ENCODE measurements at regions not wholly inside any gene's neighbourhood (a gene's known extent, or its start where the extent isn't known, plus 50 kb on each side); places are given as distances from the start of the nearest gene placed in this dataset.
"Not testable (repeated sequence)": the region's sequence is repeated elsewhere in the genome, so short reads cannot be mapped to it uniquely, and the experiment has no call there.

- peak; percentile 36 for DNase-seq (ENCODE audit: low read depth)
These were observed 825.4 kb upstream of the CDH6 start for GRCh38 chr5:30368064-30368463.

- not testable (repeated sequence) for DNase-seq (ENCODE audit: low read depth)
These were observed 828.5 kb upstream of the CDH6 start for GRCh38 chr5:30365031-30365430.

GRCh38 chr5:30357371-30357770, 836.1 kb upstream of the CDH6 start:
- DNase-seq (ENCODE audit: low read depth), result no peak

DNA sequence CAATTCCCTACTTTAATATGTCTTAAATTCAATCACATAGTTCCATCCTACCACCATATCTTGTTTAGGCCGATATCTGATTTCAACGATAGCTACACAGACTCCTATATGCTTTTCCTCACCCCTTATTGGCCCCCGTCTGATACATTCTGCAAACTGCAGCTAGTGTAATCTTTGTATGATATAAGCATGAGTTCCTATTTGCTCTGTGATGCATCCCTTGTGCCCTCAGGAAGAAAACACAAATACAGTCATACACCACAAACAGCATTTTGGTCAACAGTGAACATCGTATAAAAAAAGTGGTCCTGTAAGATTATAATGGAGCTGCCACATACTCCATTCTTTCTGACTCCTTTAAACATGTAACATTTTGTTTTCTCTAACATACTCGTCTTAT, 837.8 kb upstream of the CDH6 start:
- DNase-seq (ENCODE audit: low read depth), result no peak

- DNase-seq (ENCODE audit: low read depth), result no peak
These were observed 845.6 kb upstream of the CDH6 start for GRCh38 chr5:30347858-30348257.

- not testable (repeated sequence) for DNase-seq (ENCODE audit: low read depth)
These were observed 847.7 kb upstream of the CDH6 start for GRCh38 chr5:30345539-30346345.

DNA sequence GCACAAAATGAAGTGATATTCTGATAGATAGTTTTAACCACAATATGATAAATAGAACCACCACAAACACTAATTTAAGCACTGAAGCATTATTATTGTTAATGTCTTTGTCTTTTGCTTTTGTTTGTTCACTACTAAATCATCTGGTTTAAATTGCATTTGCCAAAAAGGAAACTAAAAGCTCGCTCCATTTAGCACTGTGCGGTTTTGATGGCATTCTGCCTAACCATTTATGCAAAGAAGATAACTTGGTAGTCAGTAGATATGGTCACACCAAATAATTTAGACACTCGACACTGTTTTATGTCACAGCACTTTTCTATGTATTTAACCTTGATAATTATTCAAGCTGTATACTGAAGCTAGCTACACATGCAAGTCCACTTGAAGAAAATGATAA, 849.8 kb upstream of the CDH6 start:
- no peak for DNase-seq (ENCODE audit: low read depth)

DNA sequence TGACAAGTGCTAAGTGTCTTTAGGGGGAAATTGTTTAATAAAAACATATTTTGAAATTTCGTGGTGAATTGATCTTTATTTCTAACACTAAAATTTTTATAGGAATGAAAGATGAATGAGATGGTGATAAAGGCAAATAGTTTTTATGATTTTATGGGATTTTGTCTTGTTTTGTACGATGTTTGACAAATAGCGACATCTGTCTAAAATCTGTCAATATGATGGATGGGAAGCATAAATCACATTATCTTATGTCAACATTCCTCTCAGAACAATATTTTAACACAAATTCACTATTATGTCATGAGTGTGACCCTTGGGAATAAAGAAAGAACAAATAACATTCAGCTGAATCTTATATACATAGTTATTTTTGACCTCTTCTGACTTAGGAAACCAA, 852.0 kb upstream of the CDH6 start:
- DNase-seq (ENCODE audit: low read depth), result no peak

DNA sequence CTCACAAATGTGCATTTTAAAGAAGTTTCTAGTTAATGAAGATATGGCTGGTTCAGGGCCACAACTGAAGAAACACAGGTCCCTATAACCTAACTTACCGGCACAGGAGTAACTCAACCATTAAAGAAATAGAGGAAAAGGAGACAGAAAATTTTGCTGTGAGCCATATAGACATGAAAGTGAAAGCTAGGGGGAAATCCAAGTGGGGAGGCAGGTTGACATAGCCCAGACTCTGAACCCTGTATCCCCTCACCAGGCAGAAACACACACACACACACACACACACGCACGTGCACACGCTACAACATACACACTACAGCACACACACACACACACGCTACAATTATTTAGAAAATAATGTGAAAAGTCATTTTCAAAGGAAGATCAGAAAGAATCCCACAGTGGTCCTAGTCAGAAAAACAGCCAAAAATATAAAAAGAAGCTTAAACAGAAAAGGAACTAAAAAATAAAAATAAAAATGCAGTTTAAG, 856.4 kb upstream of the CDH6 start:
- DNase-seq (ENCODE audit: low read depth), result no peak

GRCh38 chr5:30331534-30331933, 862.0 kb upstream of the CDH6 start:
- no peak for DNase-seq (ENCODE audit: low read depth)

DNA sequence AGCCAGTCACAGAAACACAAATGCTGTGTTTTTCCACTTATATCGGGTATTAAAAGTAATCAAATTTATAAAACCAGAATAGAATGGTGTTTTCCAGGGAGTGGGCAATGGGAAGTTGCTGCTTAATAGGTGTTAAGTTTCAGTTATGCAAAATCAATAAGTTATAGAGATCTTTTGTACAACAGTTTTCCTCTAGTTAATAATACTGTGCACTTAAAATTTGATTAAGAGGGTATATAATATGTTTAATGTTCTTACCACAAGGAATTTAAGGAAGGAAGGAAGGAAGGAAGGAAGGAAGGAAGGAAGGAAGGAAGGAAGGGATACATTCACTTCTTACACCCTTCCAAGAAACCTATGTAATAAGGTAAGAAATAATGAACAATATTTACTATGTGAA, 867.7 kb upstream of the CDH6 start:
- DNase-seq (ENCODE audit: low read depth), result no peak

DNA sequence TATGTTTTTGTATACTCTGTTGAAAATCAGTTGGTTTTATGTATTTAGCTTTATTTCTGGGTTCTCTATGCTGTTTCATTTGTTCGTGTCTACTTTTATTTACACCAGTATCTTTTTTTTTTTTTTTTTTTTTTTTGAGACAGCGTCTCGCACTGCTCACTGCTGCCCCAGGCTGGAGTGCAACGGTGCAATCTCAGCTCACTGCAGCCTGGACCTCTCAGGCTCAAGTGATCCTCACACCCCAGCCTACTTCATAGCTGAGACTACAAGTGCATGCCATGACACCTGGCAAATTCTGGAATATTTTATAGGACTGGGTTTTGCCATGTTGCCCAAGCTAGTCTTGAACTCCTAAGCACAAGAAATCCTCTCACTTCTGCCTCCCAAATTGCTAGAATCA, 869.4 kb upstream of the CDH6 start:
- DNase-seq (ENCODE audit: low read depth), result no peak

- DNase-seq (ENCODE audit: low read depth), result no peak
These were observed 905.6 kb upstream of the CDH6 start for GRCh38 chr5:30287890-30288289.

- DNase-seq (ENCODE audit: low read depth), result peak; percentile 68
These were observed 914.2 kb upstream of the CDH6 start for GRCh38 chr5:30279237-30279636.

DNA sequence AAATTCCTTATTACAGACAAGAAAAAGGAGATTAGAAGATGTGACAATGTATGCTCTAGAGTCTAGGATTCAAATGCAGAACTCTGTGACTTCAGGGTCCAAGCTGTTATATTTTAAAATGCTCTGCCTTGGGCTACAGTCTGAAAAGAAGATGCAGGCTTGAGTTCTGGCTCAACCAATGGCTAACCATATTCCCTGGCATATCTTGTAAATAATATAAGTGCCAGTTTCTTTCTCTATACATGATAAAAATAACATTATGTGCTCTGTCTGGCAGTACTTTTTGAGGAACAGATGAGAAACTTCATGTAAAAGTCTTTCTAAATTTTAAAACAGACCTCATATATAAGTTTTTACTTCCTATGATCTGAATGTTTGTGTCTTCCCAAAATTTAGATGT, 926.5 kb upstream of the CDH6 start:
- no peak for DNase-seq (ENCODE audit: low read depth)

GRCh38 chr5:30239331-30240022, 954.0 kb upstream of the CDH6 start:
- DNase-seq (ENCODE audit: low read depth), result no peak

- DNase-seq (ENCODE audit: low read depth), result no peak
These were observed 956.3 kb upstream of the CDH6 start for GRCh38 chr5:30237189-30237588.

DNA sequence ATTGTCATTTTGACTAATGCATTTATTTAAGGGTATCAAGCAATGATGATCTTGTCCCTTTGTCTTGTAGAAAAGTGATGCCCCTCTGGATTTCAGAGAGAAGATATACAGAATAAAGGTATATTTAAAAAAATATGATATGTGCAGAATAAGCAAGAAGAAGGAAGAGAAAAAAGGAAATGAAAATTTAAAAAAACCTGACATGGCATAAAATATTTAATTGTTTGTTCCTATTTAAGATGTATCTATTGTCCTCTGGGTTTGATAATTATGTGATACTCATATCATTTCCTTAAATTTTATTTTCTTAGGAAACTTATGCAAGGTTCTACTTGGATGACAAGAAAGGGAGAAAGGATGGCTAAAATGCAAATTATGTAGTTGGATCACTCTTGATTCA, 983.7 kb upstream of the CDH6 start:
- no peak for DNase-seq (ENCODE audit: low read depth)

- no peak for DNase-seq (ENCODE audit: low read depth)
These were observed 995.8 kb upstream of the CDH6 start for GRCh38 chr5:30197662-30198061.

DNA sequence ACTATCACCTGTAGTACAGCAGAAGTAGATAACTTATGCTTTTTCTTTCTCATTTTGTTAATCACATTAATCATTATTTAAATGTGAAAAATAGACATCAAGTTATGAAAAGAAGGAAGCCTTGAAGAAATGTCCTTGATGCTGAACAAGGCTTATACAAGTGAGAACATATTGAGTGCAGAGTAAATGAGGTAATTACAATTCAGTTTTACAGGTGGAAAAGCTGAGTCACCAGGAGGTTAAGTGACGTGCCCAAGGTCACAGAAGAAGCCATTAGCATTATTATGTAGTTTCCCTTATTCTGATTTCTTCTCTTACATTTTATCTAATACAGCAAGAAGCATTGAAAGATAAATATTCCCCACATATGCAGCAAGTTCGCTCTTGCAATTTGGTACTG, 998.5 kb upstream of the CDH6 start:
- no peak for DNase-seq (ENCODE audit: low read depth)

DNA sequence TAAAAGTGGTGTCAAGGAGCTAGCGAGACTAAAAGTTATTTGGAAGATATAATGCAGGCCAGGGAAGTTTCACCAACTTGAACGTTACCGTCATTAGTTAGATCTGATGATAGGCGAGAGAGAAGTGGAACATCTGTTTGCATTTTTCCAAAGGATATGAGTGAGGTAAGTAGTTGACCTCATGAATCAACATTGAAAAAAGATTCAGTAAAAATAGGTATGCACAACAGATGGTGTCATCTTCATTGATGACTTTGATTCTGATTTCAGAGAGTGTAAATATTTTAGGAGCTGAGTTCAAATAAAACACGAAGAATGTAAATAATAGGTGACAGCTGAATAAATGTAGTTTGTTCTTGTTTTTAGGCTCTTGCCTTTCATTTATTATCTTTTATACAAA, 998.9 kb upstream of the CDH6 start:
- no peak for DNase-seq (ENCODE audit: low read depth)

GRCh38 chr5:30183795-30184194, 1009.7 kb upstream of the CDH6 start:
- DNase-seq (ENCODE audit: low read depth), result no peak

- no peak for DNase-seq (ENCODE audit: low read depth)
These were observed 1037.3 kb upstream of the CDH6 start for GRCh38 chr5:30156156-30156555.

DNA sequence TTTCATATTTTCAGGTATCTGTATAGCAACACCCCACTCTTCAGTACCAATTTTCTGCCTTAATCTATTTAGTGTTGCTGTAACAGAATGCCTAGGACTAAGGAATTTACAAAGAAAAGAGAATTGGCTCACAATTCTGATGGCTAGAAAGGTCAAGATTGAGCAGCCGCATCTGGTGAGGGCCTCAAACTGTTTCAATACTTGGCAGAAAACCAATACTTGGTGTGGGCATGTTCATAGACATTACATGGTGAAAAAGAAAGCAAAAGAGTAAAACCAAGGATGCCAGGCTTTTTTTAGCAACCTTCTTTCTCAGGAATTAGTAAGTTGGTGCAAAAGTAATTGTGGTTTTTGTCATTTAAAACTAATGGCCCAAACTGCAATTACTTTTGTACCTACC, 1041.1 kb upstream of the CDH6 start:
- no peak for DNase-seq (ENCODE audit: low read depth)
